ENCODE measurements at regions not wholly inside any gene's neighbourhood (a gene's known extent, or its start where the extent isn't known, plus 50 kb on each side); places are given as distances from the start of the nearest gene placed in this dataset.

DNA sequence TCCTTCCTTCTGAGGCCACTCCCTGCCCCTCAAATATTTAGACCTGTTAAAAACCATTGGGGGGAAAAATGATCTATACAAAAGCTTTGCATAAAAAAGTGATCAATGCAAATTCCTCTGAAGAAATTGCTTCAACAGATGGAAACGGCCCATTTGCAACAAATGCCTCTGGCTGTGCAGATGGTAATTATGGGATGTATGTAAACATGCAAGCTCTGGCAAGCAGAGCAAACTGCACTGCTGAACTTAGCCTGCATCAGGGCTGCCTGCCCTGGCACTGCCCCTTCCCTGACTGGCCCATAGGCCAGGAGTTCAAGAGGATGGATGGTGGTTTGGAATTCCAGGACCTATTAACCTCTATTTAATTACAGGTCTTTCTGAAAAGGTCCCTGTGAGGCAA, 388.7 kb downstream of the MIAT start:
- peaks cover 48% of the 10 kb centered on the region for H3K27me3 ChIP-seq (ENCODE audit: low read depth)
- no peak for DNase-seq
- intact Hi-C loops (cut with micrococcal nuclease), result no loop called here
- no peaks in the 10 kb centered on the region for H3K9me3 ChIP-seq (replicated peaks)
- H3K27ac ChIP-seq (replicated peaks), result no peak overlapping the region
- no peak overlapping the region for H3K4me3 ChIP-seq
- H3K4me1 ChIP-seq, result no peaks in the 10 kb centered on the region
- TF ChIP-seq, protein P1, sequence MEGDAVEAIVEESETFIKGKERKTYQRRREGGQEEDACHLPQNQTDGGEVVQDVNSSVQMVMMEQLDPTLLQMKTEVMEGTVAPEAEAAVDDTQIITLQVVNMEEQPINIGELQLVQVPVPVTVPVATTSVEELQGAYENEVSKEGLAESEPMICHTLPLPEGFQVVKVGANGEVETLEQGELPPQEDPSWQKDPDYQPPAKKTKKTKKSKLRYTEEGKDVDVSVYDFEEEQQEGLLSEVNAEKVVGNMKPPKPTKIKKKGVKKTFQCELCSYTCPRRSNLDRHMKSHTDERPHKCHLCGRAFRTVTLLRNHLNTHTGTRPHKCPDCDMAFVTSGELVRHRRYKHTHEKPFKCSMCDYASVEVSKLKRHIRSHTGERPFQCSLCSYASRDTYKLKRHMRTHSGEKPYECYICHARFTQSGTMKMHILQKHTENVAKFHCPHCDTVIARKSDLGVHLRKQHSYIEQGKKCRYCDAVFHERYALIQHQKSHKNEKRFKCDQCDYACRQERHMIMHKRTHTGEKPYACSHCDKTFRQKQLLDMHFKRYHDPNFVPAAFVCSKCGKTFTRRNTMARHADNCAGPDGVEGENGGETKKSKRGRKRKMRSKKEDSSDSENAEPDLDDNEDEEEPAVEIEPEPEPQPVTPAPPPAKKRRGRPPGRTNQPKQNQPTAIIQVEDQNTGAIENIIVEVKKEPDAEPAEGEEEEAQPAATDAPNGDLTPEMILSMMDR (IDR thresholded peaks at IDR 0.05; ENCODE audit: borderline replicate concordance), result no peak
- H3K36me3 ChIP-seq, result no peaks in the 10 kb centered on the region

DNA sequence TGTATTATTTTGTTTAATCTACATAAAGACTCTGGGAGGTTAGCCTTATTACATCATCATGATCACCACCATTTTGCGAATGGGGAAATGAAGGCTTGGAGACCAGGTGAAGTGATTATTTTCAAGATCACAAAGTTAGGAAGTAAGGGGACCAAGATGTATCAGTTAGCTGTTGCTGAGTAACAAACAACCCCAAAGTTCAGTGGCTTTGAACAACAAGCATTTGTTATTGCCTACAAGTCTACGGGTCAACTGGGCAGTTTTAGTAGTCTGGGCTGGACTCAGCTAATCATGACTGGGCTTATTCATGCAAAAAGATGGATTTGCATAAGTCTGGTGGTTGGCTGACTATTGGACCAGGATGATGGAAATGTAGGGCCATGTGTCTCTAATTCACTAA, 389.2 kb downstream of the MIAT start:
- Histone ChIP-seq H3K36me3 (no peaks in the 10 kb centered on the region), H3K27me3 (ENCODE audit: low read depth) (peaks cover 42% of the 10 kb centered on the region), H3K4me1 (no peaks in the 10 kb centered on the region), H3K4me3 (no peak overlapping the region), H3K9me3 (replicated peaks) (no peaks in the 10 kb centered on the region), H3K27ac (replicated peaks) (no peak overlapping the region)
- no peak for DNase-seq
- TF ChIP-seq, protein P1 (IDR thresholded peaks at IDR 0.05; ENCODE audit: borderline replicate concordance), result no peak
- intact Hi-C loops (cut with micrococcal nuclease), result no loop called here

DNA sequence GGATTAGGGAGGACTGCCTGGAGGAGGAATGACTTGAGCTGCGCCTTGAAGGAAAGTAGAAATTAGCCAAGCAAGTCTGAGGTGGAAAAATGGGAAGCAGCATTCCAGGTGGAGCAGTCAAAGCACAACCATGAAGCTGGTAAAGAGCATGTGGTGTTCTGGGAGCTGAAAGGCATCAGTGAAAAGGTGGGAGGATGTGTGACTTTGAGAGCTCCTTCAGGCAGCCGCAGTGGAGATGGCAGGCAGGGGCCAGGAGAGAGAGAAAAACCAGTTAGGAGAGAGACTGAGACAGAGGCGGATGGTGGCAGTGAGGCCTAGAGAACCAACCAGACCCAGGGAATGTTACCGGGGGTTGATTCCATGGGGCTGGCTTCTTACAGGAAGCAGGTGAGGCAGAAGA, 393.4 kb downstream of the MIAT start:
- no peak for DNase-seq
- TF ChIP-seq, protein P1 (IDR thresholded peaks at IDR 0.05; ENCODE audit: borderline replicate concordance), result no peak
- no peak overlapping the region for H3K4me3 ChIP-seq
- no peak overlapping the region for H3K27ac ChIP-seq (replicated peaks)
- peaks cover 36% of the 10 kb centered on the region for H3K27me3 ChIP-seq (ENCODE audit: low read depth)
- H3K4me1 ChIP-seq, result no peaks in the 10 kb centered on the region
- intact Hi-C loops (cut with micrococcal nuclease), result no loop called here
- H3K36me3 ChIP-seq, result no peaks in the 10 kb centered on the region
- no peaks in the 10 kb centered on the region for H3K9me3 ChIP-seq (replicated peaks)

DNA sequence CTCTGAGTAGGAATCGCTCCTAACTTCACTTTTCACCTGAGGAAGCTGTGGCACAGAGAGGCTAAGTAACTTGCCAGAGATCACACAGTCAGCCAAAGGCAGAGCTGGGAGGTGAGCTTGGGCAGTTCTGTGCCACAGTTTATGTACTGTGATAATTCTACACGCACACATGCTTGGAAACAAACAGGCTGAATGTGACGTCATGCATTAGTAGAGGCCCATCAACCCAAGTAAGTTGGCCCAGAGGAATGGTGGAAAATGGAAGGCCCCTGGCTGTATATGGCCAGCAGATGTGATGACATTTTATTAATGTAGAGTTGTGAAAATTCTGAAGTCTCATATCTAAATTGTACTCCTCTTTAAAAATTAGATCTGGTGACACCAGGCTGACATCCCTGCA, 394.0 kb downstream of the MIAT start:
- Histone ChIP-seq H3K27ac (replicated peaks) (no peak overlapping the region), H3K36me3 (no peaks in the 10 kb centered on the region), H3K9me3 (replicated peaks) (no peaks in the 10 kb centered on the region), H3K27me3 (ENCODE audit: low read depth) (peaks cover 34% of the 10 kb centered on the region), H3K4me3 (no peak overlapping the region), H3K4me1 (no peaks in the 10 kb centered on the region)
- no peak for DNase-seq
- intact Hi-C loops (cut with micrococcal nuclease), result no loop called here
- TF ChIP-seq, protein P1 (IDR thresholded peaks at IDR 0.05; ENCODE audit: borderline replicate concordance), result no peak

DNA sequence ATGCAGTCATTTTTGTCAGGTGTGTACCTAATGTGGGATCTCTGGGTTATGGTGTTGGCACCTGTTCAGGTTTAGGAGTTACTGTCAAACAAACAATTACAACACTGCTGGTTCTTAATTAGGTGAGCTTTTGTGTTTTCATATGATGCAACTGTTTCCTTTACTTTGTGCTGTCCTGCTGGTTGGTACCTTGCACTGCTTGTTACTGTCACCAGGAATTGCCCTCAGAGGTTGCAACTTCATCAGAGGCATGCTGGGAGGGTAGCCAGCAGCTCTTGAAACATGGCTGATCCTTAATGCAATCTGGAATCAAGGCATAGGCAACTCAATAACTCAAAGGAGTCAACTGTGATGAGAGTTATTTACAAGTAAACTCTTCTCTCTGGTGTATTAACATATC, 400.3 kb downstream of the MIAT start:
- no peak overlapping the region for H3K27ac ChIP-seq (replicated peaks)
- DNase-seq, result no peak
- H3K9me3 ChIP-seq (replicated peaks), result no peaks in the 10 kb centered on the region
- H3K27me3 ChIP-seq (ENCODE audit: low read depth), result peaks cover 80% of the 10 kb centered on the region
- no peaks in the 10 kb centered on the region for H3K4me1 ChIP-seq
- H3K4me3 ChIP-seq, result no peak overlapping the region
- TF ChIP-seq, protein P1 (IDR thresholded peaks at IDR 0.05; ENCODE audit: borderline replicate concordance), result no peak
- H3K36me3 ChIP-seq, result no peaks in the 10 kb centered on the region
- intact Hi-C loops (cut with micrococcal nuclease), result no loop called here

DNA sequence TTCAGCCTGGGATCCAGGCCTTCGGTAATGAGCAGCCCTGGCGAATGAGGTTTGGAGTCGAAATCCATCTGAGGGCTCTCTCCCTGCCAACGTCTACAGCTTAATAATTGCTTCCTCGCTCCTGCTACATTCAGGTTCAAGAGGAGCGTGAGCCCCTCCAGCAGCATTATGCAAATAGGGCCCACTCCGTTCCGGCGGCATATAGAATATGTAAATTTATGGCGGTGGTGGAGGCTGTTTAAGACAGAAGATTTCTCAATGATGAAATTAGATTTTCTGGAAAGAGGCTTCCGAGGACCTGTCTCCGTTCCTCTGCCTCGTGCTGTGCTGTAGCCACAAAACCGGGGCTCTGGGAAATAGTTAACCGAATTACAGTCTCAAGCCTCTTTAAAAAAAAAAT, 402.8 kb downstream of the MIAT start:
- no peaks in the 10 kb centered on the region for H3K4me1 ChIP-seq
- DNase-seq, result no peak
- peaks cover 86% of the 10 kb centered on the region for H3K27me3 ChIP-seq (ENCODE audit: low read depth)
- intact Hi-C loops (cut with micrococcal nuclease), result no loop called here
- no peaks in the 10 kb centered on the region for H3K9me3 ChIP-seq (replicated peaks)
- no peak overlapping the region for H3K4me3 ChIP-seq
- TF ChIP-seq, protein P1 (IDR thresholded peaks at IDR 0.05; ENCODE audit: borderline replicate concordance), result no peak
- H3K36me3 ChIP-seq, result no peaks in the 10 kb centered on the region
- H3K27ac ChIP-seq (replicated peaks), result no peak overlapping the region

Data from left ventricle myocardium inferior (tissue), 1 donor.